Stimulated activated naive CD4-positive, alpha-beta T cell (primary cell): ENCODE measurements at regions not wholly inside any gene's neighbourhood (a gene's known extent, or its start where the extent isn't known, plus 50 kb on each side); places are given as distances from the start of the nearest gene placed in this dataset.

Source experiments
- DNase-seq, 6 experiments: peaks; one replicate each; lab custom pipeline; 2025; lab: John Stamatoyannopoulos, UW

- no peak for DNase-seq
Measured at GRCh38 chr10:131710142-131710861, 190.5 kb upstream of the PPP2R2D start.

- DNase-seq, result no peak
Measured at GRCh38 chr10:131722121-131722520, 178.7 kb upstream of the PPP2R2D start.

- DNase-seq, result no peak
Measured at GRCh38 chr10:131722525-131723264, 178.1 kb upstream of the PPP2R2D start.

- no peak for DNase-seq
Measured at GRCh38 chr10:131723297-131724168, 177.3 kb upstream of the PPP2R2D start.

- no peak for DNase-seq
Measured at GRCh38 chr10:131724169-131724545, 176.7 kb upstream of the PPP2R2D start.

GRCh38 chr10:131724891-131725580, 175.8 kb upstream of the PPP2R2D start:
- DNase-seq, result no peak

GRCh38 chr10:131725581-131726069, 175.2 kb upstream of the PPP2R2D start:
- no peak for DNase-seq

- DNase-seq, result no peak
Measured at GRCh38 chr10:131726076-131726880, 174.5 kb upstream of the PPP2R2D start.

GRCh38 chr10:131726967-131727366, 173.8 kb upstream of the PPP2R2D start:
- no peak for DNase-seq

- DNase-seq, result no peak
Measured at GRCh38 chr10:131727560-131727959, 173.2 kb upstream of the PPP2R2D start.

GRCh38 chr10:131728286-131729228, 172.3 kb upstream of the PPP2R2D start:
- DNase-seq, result no peak

GRCh38 chr10:131729361-131729760, 171.4 kb upstream of the PPP2R2D start:
- DNase-seq, result no peak

- no peak for DNase-seq
Measured at GRCh38 chr10:131729938-131730660, 170.7 kb upstream of the PPP2R2D start.

- no peak for DNase-seq
Measured at GRCh38 chr10:131730771-131731497, 169.9 kb upstream of the PPP2R2D start.

GRCh38 chr10:131731780-131732630, 168.8 kb upstream of the PPP2R2D start:
- DNase-seq, result no peak

GRCh38 chr10:131732631-131733127, 168.1 kb upstream of the PPP2R2D start:
- DNase-seq, result no peak

- DNase-seq, result no peak
Measured at GRCh38 chr10:131733596-131733995, 167.2 kb upstream of the PPP2R2D start.
